ENCODE measurements at regions not wholly inside any gene's neighbourhood (a gene's known extent, or its start where the extent isn't known, plus 50 kb on each side); places are given as distances from the start of the nearest gene placed in this dataset.

DNA sequence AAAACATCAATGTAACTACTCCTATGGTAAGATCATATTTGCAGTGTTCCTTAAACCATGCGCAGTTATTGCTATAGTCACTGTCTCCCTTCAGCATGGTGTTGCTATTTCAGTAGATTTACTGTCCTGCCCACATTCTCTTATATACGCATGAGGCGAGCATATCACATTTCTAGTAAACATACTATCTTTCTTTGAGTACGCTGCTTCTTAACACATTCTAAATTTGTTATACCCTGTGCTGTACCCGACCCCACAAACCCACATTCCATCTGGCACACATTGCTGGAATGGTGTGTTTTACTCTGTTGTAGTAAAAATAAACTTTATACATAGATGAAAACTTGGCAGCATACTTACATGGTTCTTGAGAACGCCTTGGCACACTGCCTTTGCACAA is 163.3 kb downstream of the QPCT start:
- Histone ChIP-seq H3K9me3 (ENCODE audit: low read depth, low read length) (no peaks in the 10 kb centered on the region), H4K20me1 (ENCODE audit: insufficient read depth, low read length) (no peaks in the 10 kb centered on the region), H3K4me1 (ENCODE audit: insufficient read depth, low read length) (peaks cover 7% of the 10 kb centered on the region), H3K27me3 (ENCODE audit: insufficient read depth, low read length) (no peaks in the 10 kb centered on the region), H3K4me2 (ENCODE audit: insufficient read depth, low read length) (no peak overlapping the region), H3K4me3 (ENCODE audit: insufficient read depth, low read length) (no peak overlapping the region), H2AFZ (ENCODE audit: low read length) (no peak overlapping the region), H3K27ac (ENCODE audit: low read depth, low read length) (no peak overlapping the region), H3K36me3 (ENCODE audit: insufficient read depth, low read length) (no peaks in the 10 kb centered on the region), H3K79me2 (ENCODE audit: insufficient read depth, low read length) (no peaks in the 10 kb centered on the region)
- TF ChIP-seq CTCF (IDR thresholded peaks at IDR 0.05; ENCODE audit: extremely low read depth, low read depth, low read length) = no peak
- no peak for DNase-seq (ENCODE audit: insufficient read length, low spot score, missing footprints)

DNA sequence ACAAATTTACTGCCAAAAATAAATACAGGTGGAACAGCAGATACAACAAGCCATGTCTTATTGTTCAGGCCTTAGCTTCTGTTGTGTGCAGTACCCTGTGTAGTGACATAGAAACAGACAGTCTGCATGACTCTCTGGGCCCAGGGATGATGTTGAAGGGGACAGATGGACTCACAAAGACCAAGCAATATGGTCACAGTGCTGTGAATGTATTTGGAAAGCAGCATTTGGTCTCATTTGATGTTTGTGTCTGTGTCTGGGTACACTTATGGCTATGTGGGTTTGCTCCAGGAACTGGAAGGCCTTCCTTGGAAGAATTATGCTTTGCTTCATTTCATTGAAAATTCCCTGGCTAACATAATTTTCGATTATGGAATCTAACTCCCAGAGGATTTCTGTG is 158.5 kb downstream of the CDC42EP3 start:
- no peak overlapping the region for H2AFZ ChIP-seq (ENCODE audit: low read length)
- H3K4me3 ChIP-seq (ENCODE audit: insufficient read depth, low read length) = no peak overlapping the region
- no peaks in the 10 kb centered on the region for H3K79me2 ChIP-seq (ENCODE audit: insufficient read depth, low read length)
- DNase-seq (ENCODE audit: insufficient read length, low spot score, missing footprints) = no peak
- H3K9me3 ChIP-seq (ENCODE audit: low read depth, low read length) = no peaks in the 10 kb centered on the region
- H3K27me3 ChIP-seq (ENCODE audit: insufficient read depth, low read length) = no peaks in the 10 kb centered on the region
- H3K4me2 ChIP-seq (ENCODE audit: insufficient read depth, low read length) = no peak overlapping the region
- TF ChIP-seq CTCF (IDR thresholded peaks at IDR 0.05; ENCODE audit: extremely low read depth, low read depth, low read length) = no peak
- H3K4me1 ChIP-seq (ENCODE audit: insufficient read depth, low read length) = no peaks in the 10 kb centered on the region
- H3K36me3 ChIP-seq (ENCODE audit: insufficient read depth, low read length) = no peaks in the 10 kb centered on the region
- H4K20me1 ChIP-seq (ENCODE audit: insufficient read depth, low read length) = no peaks in the 10 kb centered on the region
- H3K27ac ChIP-seq (ENCODE audit: low read depth, low read length) = no peak overlapping the region

DNA sequence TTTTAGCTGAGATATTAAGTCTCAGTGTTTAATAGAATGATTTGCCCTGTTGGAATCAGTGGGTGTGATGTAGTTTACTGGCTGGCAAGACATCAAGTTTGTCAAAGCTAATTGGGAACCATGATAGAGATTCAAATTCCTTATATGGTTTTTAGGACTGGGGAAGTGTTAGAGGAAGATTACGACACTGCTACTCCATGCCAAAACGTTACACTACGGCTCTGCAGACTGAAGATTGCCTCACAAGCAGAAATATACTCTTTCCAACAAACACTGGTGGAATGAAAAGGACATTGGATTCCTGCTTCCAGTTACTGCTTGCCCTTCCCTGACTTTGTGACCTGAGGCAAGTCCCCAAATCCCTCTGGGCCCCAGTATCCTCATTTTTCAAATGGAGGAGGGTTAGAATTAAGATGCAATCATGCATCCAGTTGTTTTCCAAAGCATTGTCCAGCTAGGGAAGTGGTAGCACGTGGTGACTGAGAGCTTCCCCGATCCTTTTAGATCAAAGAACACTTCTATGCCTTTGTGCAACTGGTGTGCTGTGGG is 147.6 kb downstream of the CDC42EP3 start:
- peak overlapping the region; percentile 66 for H2AFZ ChIP-seq (ENCODE audit: low read length)
- no peak for TF ChIP-seq CTCF (IDR thresholded peaks at IDR 0.05; ENCODE audit: extremely low read depth, low read depth, low read length)
- H3K9me3 ChIP-seq (ENCODE audit: low read depth, low read length) = no peaks in the 10 kb centered on the region
- H3K4me2 ChIP-seq (ENCODE audit: insufficient read depth, low read length) = peak overlapping the region; percentile 30
- H3K27ac ChIP-seq (ENCODE audit: low read depth, low read length) = no peak overlapping the region
- DNase-seq (ENCODE audit: insufficient read length, low spot score, missing footprints) = no peak
- peaks cover 8% of the 10 kb centered on the region for H3K4me1 ChIP-seq (ENCODE audit: insufficient read depth, low read length)
- no peaks in the 10 kb centered on the region for H3K36me3 ChIP-seq (ENCODE audit: insufficient read depth, low read length)
- H3K27me3 ChIP-seq (ENCODE audit: insufficient read depth, low read length) = no peaks in the 10 kb centered on the region
- H3K4me3 ChIP-seq (ENCODE audit: insufficient read depth, low read length) = no peak overlapping the region
- H4K20me1 ChIP-seq (ENCODE audit: insufficient read depth, low read length) = no peaks in the 10 kb centered on the region
- no peaks in the 10 kb centered on the region for H3K79me2 ChIP-seq (ENCODE audit: insufficient read depth, low read length)

GRCh38 chr2:37526323-37526722 is 145.1 kb downstream of the CDC42EP3 start:
- H3K4me3 ChIP-seq (ENCODE audit: insufficient read depth, low read length) = no peak overlapping the region
- H3K4me2 ChIP-seq (ENCODE audit: insufficient read depth, low read length) = no peak overlapping the region
- no peaks in the 10 kb centered on the region for H3K27me3 ChIP-seq (ENCODE audit: insufficient read depth, low read length)
- H3K4me1 ChIP-seq (ENCODE audit: insufficient read depth, low read length) = peaks cover 8% of the 10 kb centered on the region
- no peaks in the 10 kb centered on the region for H4K20me1 ChIP-seq (ENCODE audit: insufficient read depth, low read length)
- no peaks in the 10 kb centered on the region for H3K9me3 ChIP-seq (ENCODE audit: low read depth, low read length)
- no peak overlapping the region for H2AFZ ChIP-seq (ENCODE audit: low read length)
- TF ChIP-seq CTCF (IDR thresholded peaks at IDR 0.05; ENCODE audit: extremely low read depth, low read depth, low read length) = no peak
- no peak for DNase-seq (ENCODE audit: insufficient read length, low spot score, missing footprints)
- no peak overlapping the region for H3K27ac ChIP-seq (ENCODE audit: low read depth, low read length)
- H3K36me3 ChIP-seq (ENCODE audit: insufficient read depth, low read length) = no peaks in the 10 kb centered on the region
- no peaks in the 10 kb centered on the region for H3K79me2 ChIP-seq (ENCODE audit: insufficient read depth, low read length)

Data from osteoblast (primary cell).